K562 (cell line): ENCODE measurements at regions not wholly inside any gene's neighbourhood (a gene's known extent, or its start where the extent isn't known, plus 50 kb on each side); places are given as distances from the start of the nearest gene placed in this dataset.

Experiments used
- ATAC-seq: fragments of 200-7000 bp; cut with Tn5 transposase; 3 replicates; pipeline ENCODE4 v1.9.1; 2020; ENCODE audit warnings: moderate library complexity
- BruUV-seq: library from RNA; stranded (reverse); fragments of 400-500 nt; replicated peaks from 2 replicates; lab custom pipeline; 2021; lab: Mats Ljungman, UMichigan
- CTCF ChIA-PET: fragments of 300-600 bp; formaldehyde crosslinking; extraction: SDS; loops from one replicate; lab custom pipeline; 2021; ENCODE audit warnings: low intra/inter-chr PET ratio; lab: Yijun Ruan, JAX
- POLR2A ChIA-PET: fragments of 300-600, 350-650 bp; sonication (Branson Sonifier 250); formaldehyde crosslinking; extraction: SDS; loops from one replicate; lab custom pipeline; 2021; ENCODE audit warnings: antibody characterized with exemption, inconsistent platforms; lab: Yijun Ruan, JAX
- DNase-seq, 4 experiments: peaks; one replicate each; pipeline versions ENCODE4 v3.0.0 to v3.0.0-alpha.2; 2011 to 2018; ENCODE audit warnings: low spot score in 3 of 4, mixed read lengths in 3 of 4; ENCODE audit errors: extremely low read depth in 1 of 4
- FAIRE-seq: peaks from 2 replicates; lab custom pipeline; 2011; peaks lifted over from hg19 to GRCh38; lab: Jason Lieb, UNC
- H2AFZ ChIP-seq: 2 replicates; pipeline ENCODE4 v1.6.0; 2011; ENCODE audit warnings: low read depth, low read length, control low read depth, inconsistent platforms
- H3K27ac ChIP-seq: fragments of 200-600 bp; 3 replicates; pipeline ENCODE4 v1.8.0; 2011; ENCODE audit warnings: low read depth, mild to moderate bottlenecking, control low read depth, inconsistent platforms, low read length, moderate library complexity, mixed read lengths; ENCODE audit errors: extremely low read depth
- H3K27me3 ChIP-seq, 2 experiments: fragments of 300-600 bp in 1 of 2; 2 replicates in 1 of 2; 3 replicates in 1 of 2; pipeline versions ENCODE4 v1.6.0 to v1.8.0; 2011; ENCODE audit warnings: inconsistent platforms in 2 of 2, low read length in 2 of 2, mild to moderate bottlenecking in 1 of 2, mixed read lengths in 1 of 2, moderate library complexity in 1 of 2; ENCODE audit not compliant: control insufficient read depth in 2 of 2, insufficient read depth in 2 of 2
- H3K36me3 ChIP-seq: fragments of 300-600 bp; 3 replicates; pipeline ENCODE4 v1.8.0; 2011; ENCODE audit warnings: mild to moderate bottlenecking, low read length, inconsistent platforms; ENCODE audit not compliant: control insufficient read depth, insufficient read depth
- H3K4me1 ChIP-seq, 2 experiments: fragments of 200-600 bp in 1 of 2; replicated peaks in 1 of 2; 2 replicates in 1 of 2; 3 replicates in 1 of 2; pipeline versions ENCODE4 v1.5.1 to v1.8.0; 2011; ENCODE audit warnings: inconsistent platforms in 2 of 2, low read length in 2 of 2, mild to moderate bottlenecking in 1 of 2, mixed read lengths in 1 of 2, moderate library complexity in 1 of 2; ENCODE audit not compliant: control insufficient read depth in 2 of 2, insufficient read depth in 2 of 2
- H3K4me2 ChIP-seq: 2 replicates; pipeline ENCODE4 v1.6.1; 2011; ENCODE audit warnings: low read length, control low read depth, inconsistent platforms, mixed read lengths; ENCODE audit not compliant: insufficient read depth
- H3K4me3 ChIP-seq: fragments of 200-600 bp; sonication (generic), shearing (Covaris generic); 2 replicates; pipeline ENCODE4 v1.5.1; 2016; ENCODE audit warnings: control low read depth, inconsistent platforms
- H3K79me2 ChIP-seq: fragments of 200-600 bp; 3 replicates; pipeline ENCODE4 v1.8.0; 2011; ENCODE audit warnings: low read length, inconsistent platforms; ENCODE audit not compliant: control insufficient read depth, insufficient read depth
- H3K9ac ChIP-seq, 2 experiments: 2 replicates each; pipeline versions ENCODE4 v1.6.0 to v1.6.1; 2011; ENCODE audit warnings: low read depth in 2 of 2, low read length in 2 of 2, control low read depth in 1 of 2, inconsistent platforms in 1 of 2, mild to moderate bottlenecking in 1 of 2, mixed read lengths in 1 of 2; ENCODE audit not compliant: insufficient read depth in 1 of 2
- H3K9me1 ChIP-seq: one replicate; pipeline ENCODE4 v1.6.0; 2011; ENCODE audit warnings: inconsistent platforms, mild to moderate bottlenecking, low read length, moderate library complexity; ENCODE audit not compliant: control insufficient read depth, insufficient read depth
- H3K9me3 ChIP-seq: replicated peaks from 2 replicates; pipeline ENCODE4 v1.5.1; 2011; ENCODE audit warnings: low read depth, low read length, inconsistent platforms; ENCODE audit not compliant: control insufficient read depth, insufficient read depth
- H4K20me1 ChIP-seq: replicated peaks from 2 replicates; pipeline ENCODE4 v1.6.1; 2011; ENCODE audit warnings: low read length, inconsistent platforms, mixed read lengths; ENCODE audit not compliant: control insufficient read depth, insufficient read depth
- FOS ChIP-seq: IDR thresholded peaks from 3 replicates; pipeline ENCODE4 v1.6.1; 2011; ENCODE audit not compliant: insufficient read length; ENCODE audit errors: extremely low read depth
- L3MBTL2 ChIP-seq: fragments of 450-650 bp; IDR thresholded peaks from 2 replicates; pipeline ENCODE4 v1.6.1; 2016; ENCODE audit warnings: mild to moderate bottlenecking, moderate library complexity
- MECOM ChIP-seq: fragments of 250-450 bp; sonication (Bioruptor Pico); IDR thresholded peaks from 2 replicates; pipeline ENCODE4 v1.8.0; 2022; ENCODE audit warnings: inconsistent platforms
- SP1 ChIP-seq: sonication (generic); formaldehyde crosslinking; IDR thresholded peaks from 2 replicates; pipeline ENCODE4 v1.8.1; 2022; ENCODE audit warnings: mild to moderate bottlenecking, missing genetic modification reagents
- XRCC5 ChIP-seq: fragments of 200-400 bp; formaldehyde crosslinking; IDR thresholded peaks from 2 replicates; pipeline ENCODE4 v1.6.1; 2017; ENCODE audit warnings: low read depth, mild to moderate bottlenecking, low read length
- ZNF197 ChIP-seq: fragments of 200-800 bp; sonication (Bioruptor generic); IDR thresholded peaks from 2 replicates; pipeline ENCODE4 v1.6.1; 2016; ENCODE audit warnings: low read depth, missing genetic modification characterization, missing compliant biosample characterization
- ZNF274 ChIP-seq: IDR thresholded peaks from 2 replicates; pipeline ENCODE4 v1.6.1; 2011; ENCODE audit warnings: low read depth, mild to moderate bottlenecking, low read length, moderate library complexity, borderline replicate concordance
- ZNF511 ChIP-seq: sonication (generic); formaldehyde crosslinking; IDR thresholded peaks from 2 replicates; pipeline ENCODE4 v1.8.0; 2022; ENCODE audit warnings: mild to moderate bottlenecking, missing genetic modification reagents
- ZNF609 ChIP-seq: sonication (generic); formaldehyde crosslinking; IDR thresholded peaks from 2 replicates; pipeline ENCODE4 v1.8.1; 2023; ENCODE audit warnings: missing genetic modification reagents, mild to moderate bottlenecking, borderline replicate concordance
- ZNF707 ChIP-seq: fragments of 250-450 bp; sonication (Bioruptor Pico); conservative IDR thresholded peaks from 2 replicates; pipeline ENCODE4 v1.8.0; 2022; ENCODE audit warnings: inconsistent platforms, mild to moderate bottlenecking, moderate library complexity
- WGBS: fragments of 100-300 bp; shearing (Covaris generic); methylation state at CpG from one replicate; pipeline ENCODE4 v1.1.6; 2016; ENCODE audit warnings: low coverage, mixed read lengths; ENCODE audit not compliant: insufficient coverage; ENCODE audit errors: missing lambda C conversion rate; 5-methylcytosine and 5-hydroxymethylcytosine counted together
- in situ Hi-C: fragments of 300-500 bp; cut with MboI; formaldehyde crosslinking; loops from 4 replicates; pipeline ENCODE4 v1.15.0; 2018; ENCODE audit warnings: inconsistent platforms, mixed read lengths
- intact Hi-C: fragments of 100-400 bp; cut with micrococcal nuclease; formaldehyde crosslinking; loops from 2 replicates; pipeline ENCODE4 v1.14.2; 2022

- POLR2A ChIA-PET: no interaction called here
- no peaks in the 10 kb centered on the region for H3K79me2 ChIP-seq
- no peak overlapping the region for H3K4me3 ChIP-seq
- TF ChIP-seq SP1 (CRISPR knock-in tag) (no peak), ZNF511 (CRISPR knock-in tag) (no peak), ZNF197 (CRISPR knock-in tag) (no peak), ZNF609 (CRISPR knock-in tag) (no peak), XRCC5 (no peak), MECOM (no peak), L3MBTL2 (no peak), FOS (no peak), ZNF707 (no peak), ZNF274 (no peak)
- TF ChIP-seq, all 486 proteins: peak for 0
- DNase-seq (no peak), FAIRE-seq (no peak), ATAC-seq (no peak)
- H3K4me1 ChIP-seq: no peaks in the 10 kb centered on the region
- WGBS: 0% methylated on average over 1 of the region's 1 CpG
- no peak overlapping the region for H3K9ac ChIP-seq
- no peaks in the 10 kb centered on the region for H3K9me1 ChIP-seq
- BruUV-seq: no TSS peak
- H4K20me1 ChIP-seq: no peaks in the 10 kb centered on the region
- in situ Hi-C loops: no loop called here
- H3K36me3 ChIP-seq: no peaks in the 10 kb centered on the region
- intact Hi-C loops: no loop called here
- no peak overlapping the region for H3K4me2 ChIP-seq
- no peak overlapping the region for H2AFZ ChIP-seq
- H3K27ac ChIP-seq: no peak overlapping the region
- no peaks in the 10 kb centered on the region for H3K9me3 ChIP-seq
- CTCF ChIA-PET: no interaction called here
- no peaks in the 10 kb centered on the region for H3K27me3 ChIP-seq
Observed at GRCh38 chr7:49344556-49344955, 420.2 kb downstream of the CDC14C start.
